ENCODE measurements at regions not wholly inside any gene's neighbourhood (a gene's known extent, or its start where the extent isn't known, plus 50 kb on each side); places are given as distances from the start of the nearest gene placed in this dataset.

DNA sequence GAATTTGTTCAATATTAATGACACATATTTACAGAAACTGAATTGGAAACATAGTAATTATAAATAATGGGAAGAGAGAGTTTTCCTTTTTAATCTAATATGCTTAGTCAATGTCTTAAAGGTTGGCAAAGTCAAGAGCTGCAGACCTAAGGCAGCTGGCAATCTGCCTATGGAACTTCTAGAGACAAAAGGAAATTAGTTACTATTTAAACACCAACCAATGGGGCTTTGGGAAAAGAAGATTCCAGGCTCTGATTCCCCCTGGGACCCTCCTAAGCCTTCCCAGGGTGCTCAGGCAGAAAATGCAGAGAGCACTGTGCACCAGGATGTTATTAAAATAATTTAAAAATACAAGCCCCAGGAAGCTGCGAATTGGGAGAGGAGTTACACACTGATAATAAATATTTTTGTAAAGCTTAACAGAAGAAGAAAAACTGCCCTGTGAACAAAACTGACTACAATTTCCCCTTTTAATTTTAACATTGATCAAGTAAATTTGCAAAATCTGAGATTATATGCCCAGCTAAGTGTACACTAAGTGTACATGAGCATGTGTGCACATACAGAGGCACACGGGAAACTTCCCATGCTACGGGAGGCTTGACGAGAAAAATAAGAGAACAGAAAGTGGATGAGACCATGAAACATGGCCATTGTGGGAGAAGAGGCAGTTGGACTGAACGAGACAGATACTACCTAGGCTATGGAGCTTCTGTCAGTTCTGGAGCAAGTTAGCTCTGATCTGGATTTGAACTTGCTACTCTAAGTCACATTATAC, 77.4 kb upstream of the ADAMTS16 start:
- no peak for DNase-seq (ENCODE audit: low read depth)

GRCh38 chr5:5063533-5063953, 76.6 kb upstream of the ADAMTS16 start:
- DNase-seq (ENCODE audit: low read depth), result no peak

DNA sequence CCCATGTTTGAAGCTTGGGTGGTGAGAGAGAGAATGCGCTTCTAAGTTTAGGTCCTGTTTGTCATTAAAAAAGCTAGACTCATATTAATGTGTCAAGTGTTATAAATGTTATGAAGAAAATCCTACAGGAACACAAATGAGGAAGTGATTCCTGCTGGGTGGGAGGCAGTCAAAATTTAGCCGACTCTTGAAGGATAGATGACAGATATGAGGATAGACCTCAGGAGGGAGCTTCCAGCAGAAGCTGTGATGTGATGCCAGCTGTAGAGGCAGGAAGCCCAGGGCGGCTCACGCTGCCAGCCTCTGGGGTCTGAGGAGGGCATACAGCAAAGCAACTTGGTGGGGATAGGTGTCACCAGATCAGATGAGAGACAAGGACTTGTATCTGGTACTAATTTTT, 74.7 kb upstream of the ADAMTS16 start:
- no peak for DNase-seq (ENCODE audit: low read depth)

DNA sequence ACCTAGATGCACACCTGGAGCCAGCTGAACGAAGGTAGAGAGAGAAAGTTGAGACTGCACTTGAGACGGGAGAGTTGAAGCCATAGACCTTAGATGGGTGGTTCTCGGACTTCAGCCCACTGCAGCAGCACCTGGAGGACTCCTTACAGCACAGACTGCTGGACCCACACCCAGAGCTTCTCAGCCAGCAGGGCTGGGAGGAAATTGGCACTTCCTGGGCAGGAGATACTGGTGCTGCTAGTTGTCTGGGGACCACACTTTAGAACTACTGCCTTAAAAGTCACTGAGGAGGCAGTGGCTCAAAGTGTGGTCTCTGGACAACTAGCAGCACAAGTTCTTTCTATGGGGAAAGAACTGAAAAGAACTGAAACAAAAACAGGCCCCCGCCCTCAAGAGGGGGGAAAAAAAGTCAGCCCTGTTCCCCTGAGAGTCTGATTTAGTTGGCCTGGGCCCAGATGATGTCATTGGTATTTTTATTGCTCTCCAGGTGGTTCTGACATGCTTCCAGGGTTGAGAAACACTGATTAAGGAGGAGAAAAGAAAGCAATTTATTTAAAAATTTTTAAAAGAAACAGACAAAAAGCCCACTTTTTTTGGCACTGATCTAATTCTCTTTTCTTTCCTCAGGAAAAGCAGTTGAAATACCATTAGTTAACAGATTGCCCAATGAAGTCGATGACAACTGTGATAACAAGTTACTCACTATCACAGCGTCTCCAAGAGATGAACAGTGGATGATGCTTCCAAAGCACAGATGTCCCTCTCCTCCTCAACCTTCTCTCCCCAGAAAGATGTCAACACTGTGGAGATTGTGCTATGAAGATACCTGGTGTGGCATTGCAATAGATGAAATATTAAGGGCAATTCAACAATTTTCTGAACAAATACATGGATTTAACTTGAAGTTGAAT, 73.6 kb upstream of the ADAMTS16 start:
- no peak for DNase-seq (ENCODE audit: low read depth)

GRCh38 chr5:5069851-5070250, 70.3 kb upstream of the ADAMTS16 start:
- no peak for DNase-seq (ENCODE audit: low read depth)

- no peak for DNase-seq (ENCODE audit: low read depth)
These were observed 68.6 kb upstream of the ADAMTS16 start for GRCh38 chr5:5071554-5071953.

DNA sequence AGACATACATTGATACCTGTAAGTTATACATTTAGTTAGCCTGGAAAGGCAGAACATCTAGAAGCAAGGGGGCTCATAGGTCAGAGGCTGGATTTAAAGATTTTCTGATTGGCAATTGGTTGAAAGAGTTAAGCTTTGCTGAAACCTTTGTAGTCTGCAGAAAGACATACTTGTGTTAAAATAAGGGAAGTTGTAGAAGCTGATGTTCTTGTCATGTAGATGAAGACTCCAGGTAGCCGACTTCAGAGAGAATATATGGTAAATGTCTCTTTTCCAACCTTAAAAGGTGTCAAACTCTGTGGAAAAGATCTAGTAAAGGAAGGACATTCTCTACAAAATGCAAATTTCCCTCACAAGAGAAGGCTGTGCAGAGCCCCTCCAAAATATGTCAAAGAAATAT, 62.9 kb upstream of the ADAMTS16 start:
- no peak for DNase-seq (ENCODE audit: low read depth)

DNA sequence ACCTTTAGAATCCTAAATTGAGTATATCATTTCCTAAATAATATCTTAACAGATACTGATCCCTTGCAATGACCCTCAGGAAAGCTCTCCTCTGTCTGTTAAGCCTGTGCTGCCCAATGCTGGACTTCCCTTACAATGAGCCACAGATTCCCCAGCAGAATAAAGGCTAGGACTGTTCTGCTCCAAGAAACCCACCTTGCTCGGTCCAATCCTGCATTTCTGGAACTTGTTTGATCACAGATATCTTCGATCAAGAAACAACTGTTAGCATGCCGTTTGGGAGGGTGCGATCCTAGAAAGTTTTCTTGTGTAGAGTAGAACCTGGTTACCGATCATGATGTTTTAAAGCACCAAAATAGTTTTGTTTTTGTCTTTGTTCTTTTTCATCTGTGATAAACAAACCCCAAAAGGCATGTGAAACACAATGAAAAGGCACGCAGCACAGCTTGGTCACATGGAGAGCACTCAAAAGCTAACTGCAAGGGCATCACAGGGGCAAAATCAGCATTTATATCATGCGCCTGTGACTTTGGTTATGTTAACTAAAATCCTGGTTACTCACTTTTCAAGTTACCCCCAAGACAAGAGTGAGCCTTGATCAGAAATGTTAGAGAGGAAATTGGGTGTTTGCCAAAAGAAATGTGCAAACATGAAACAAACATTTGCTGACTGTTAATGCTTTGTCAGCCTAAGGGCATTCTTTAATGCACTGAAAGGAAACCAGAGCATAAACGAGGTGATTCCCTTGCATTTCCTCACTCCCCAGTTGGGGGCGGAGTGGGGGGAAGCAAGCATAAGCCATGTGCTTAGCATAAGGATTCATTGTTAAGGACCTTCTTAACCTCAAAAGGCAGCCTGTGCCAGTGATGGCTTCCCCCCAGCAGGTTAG, 61.9 kb upstream of the ADAMTS16 start:
- DNase-seq (ENCODE audit: low read depth), result no peak

DNA sequence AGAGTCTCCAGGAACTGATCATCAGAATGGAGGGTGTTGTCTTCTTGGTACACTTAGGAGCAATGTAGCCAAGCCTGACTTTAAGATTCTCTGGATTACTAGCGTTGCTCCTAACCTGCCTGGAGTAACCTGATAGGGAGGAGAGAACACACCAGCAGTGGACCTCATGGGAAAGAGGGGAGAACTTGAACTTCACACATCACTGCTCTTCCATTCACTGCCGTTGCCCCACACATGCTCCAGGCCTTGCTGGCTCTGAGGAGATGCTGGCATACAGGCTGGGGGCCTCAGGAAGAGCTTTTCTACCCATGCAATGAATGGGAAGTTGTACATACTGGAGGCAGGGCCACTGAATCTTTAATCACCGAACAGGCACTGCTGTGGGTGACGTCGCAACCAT, 60.3 kb upstream of the ADAMTS16 start:
- DNase-seq (ENCODE audit: low read depth), result no peak

- no peak for DNase-seq (ENCODE audit: low read depth)
These were observed 59.3 kb upstream of the ADAMTS16 start for GRCh38 chr5:5080790-5081189.

- no peak for DNase-seq (ENCODE audit: low read depth)
These were observed 54.7 kb upstream of the ADAMTS16 start for GRCh38 chr5:5085381-5085780.

- DNase-seq (ENCODE audit: low read depth), result no peak
These were observed 50.1 kb upstream of the ADAMTS16 start for GRCh38 chr5:5089895-5090649.

All from HS-27A (cell line).